ENCODE measurements at regions not wholly inside any gene's neighbourhood (a gene's known extent, or its start where the extent isn't known, plus 50 kb on each side); places are given as distances from the start of the nearest gene placed in this dataset.

- Mint-ChIP-seq H3K27ac (no peak overlapping the region), H3K4me1 (no peaks in the 10 kb centered on the region), H3K4me3 (no peak overlapping the region), H3K9me3 (no peaks in the 10 kb centered on the region), H3K27me3 (ENCODE audit: low read depth in 3 of 3) (peaks cover 2 to 17% (median 5%) of the 10 kb centered on the region in 3 donors), H3K36me3 (no peaks in the 10 kb centered on the region)
- DNase-seq: no peak
Observed at GRCh38 chr17:20948984-20949777, 93.6 kb downstream of the USP22 start.
